ENCODE measurements at regions not wholly inside any gene's neighbourhood (a gene's known extent, or its start where the extent isn't known, plus 50 kb on each side); places are given as distances from the start of the nearest gene placed in this dataset.
A peak's percentile ranks its signal among the peaks of the same experiment; 100 is the strongest.

GRCh38 chr2:213202011-213202410, 50.6 kb upstream of the IKZF2 start:
- DNase-seq = no peak

GRCh38 chr2:213205944-213206343, 54.5 kb upstream of the IKZF2 start:
- no peak for DNase-seq

- no peak for DNase-seq
Observed at GRCh38 chr2:213213186-213213585, 61.8 kb upstream of the IKZF2 start.

GRCh38 chr2:213214209-213214608, 62.8 kb upstream of the IKZF2 start:
- DNase-seq = no peak

GRCh38 chr2:213216461-213216860, 65.0 kb upstream of the IKZF2 start:
- DNase-seq = peak; percentile 22

GRCh38 chr2:213219816-213220215, 64.4 kb upstream of the SPAG16 start:
- DNase-seq = no peak

- DNase-seq = no peak
Observed at GRCh38 chr2:213220967-213221603, 63.2 kb upstream of the SPAG16 start.

- peak; percentile 11 for DNase-seq
Observed at GRCh38 chr2:213221957-213222356, 62.3 kb upstream of the SPAG16 start.

- DNase-seq = no peak
Observed at GRCh38 chr2:213224366-213224765, 59.9 kb upstream of the SPAG16 start.

- DNase-seq = no peak
Observed at GRCh38 chr2:213225866-213226265, 58.4 kb upstream of the SPAG16 start.

GRCh38 chr2:213227458-213227857, 56.8 kb upstream of the SPAG16 start:
- DNase-seq = no peak

GRCh38 chr2:213228638-213229037, 55.6 kb upstream of the SPAG16 start:
- DNase-seq = no peak

GRCh38 chr2:213229814-213230213, 54.5 kb upstream of the SPAG16 start:
- peak; percentile 17 for DNase-seq

GRCh38 chr2:213231966-213232365, 52.3 kb upstream of the SPAG16 start:
- DNase-seq = no peak

GRCh38 chr2:213232649-213233437, 51.4 kb upstream of the SPAG16 start:
- no peak for DNase-seq

GRCh38 chr2:213233438-213234330, 50.6 kb upstream of the SPAG16 start:
- no peak for DNase-seq
